HepG2 (cell line): ENCODE measurements at regions not wholly inside any gene's neighbourhood (a gene's known extent, or its start where the extent isn't known, plus 50 kb on each side); places are given as distances from the start of the nearest gene placed in this dataset.
A peak's percentile ranks its signal among the peaks of the same experiment; 100 is the strongest.

Experiments
- ATAC-seq: fragments of 200-7000 bp; cut with Tn5 transposase; 3 replicates; pipeline ENCODE4 v1.9.1; 2020; ENCODE audit warnings: mild to moderate bottlenecking, moderate library complexity
- BruUV-seq: library from RNA; stranded (reverse); fragments of 400-500 nt; replicated peaks from 2 replicates; lab custom pipeline; 2021; lab: Mats Ljungman, UMichigan
- CTCF ChIA-PET: fragments of 300-600 bp; formaldehyde crosslinking; extraction: SDS; loops from one replicate; lab custom pipeline; 2021; ENCODE audit warnings: low total read pairs, inconsistent platforms, low intra/inter-chr PET ratio; lab: Yijun Ruan, JAX
- POLR2A ChIA-PET: fragments of 350-600 bp; sonication (Branson Sonifier 250); formaldehyde crosslinking; loops from one replicate; lab custom pipeline; 2020; ENCODE audit warnings: antibody characterized with exemption, inconsistent platforms; lab: Yijun Ruan, JAX
- DNase-seq: peaks from one replicate; pipeline ENCODE4 v3.0.0-alpha.2; 2015; ENCODE audit warnings: low spot score
- FAIRE-seq: peaks from 3 replicates; lab custom pipeline; 2011; peaks lifted over from hg19 to GRCh38; lab: Jason Lieb, UNC
- H2AFZ ChIP-seq: one replicate; pipeline ENCODE4 v1.6.1; 2011; ENCODE audit warnings: low read length, inconsistent platforms
- H3K27ac ChIP-seq: fragments of 300-600 bp; 3 replicates; pipeline ENCODE4 v1.8.0; 2011; ENCODE audit warnings: mixed run types, mild to moderate bottlenecking, mixed read lengths, low read length, inconsistent platforms; ENCODE audit not compliant: insufficient read depth; ENCODE audit errors: extremely low read length
- H3K27me3 ChIP-seq, 2 experiments: fragments of 200-600 bp in 1 of 2; 2 replicates in 1 of 2; 3 replicates in 1 of 2; pipeline versions ENCODE4 v1.6.0 to v1.8.0; 2011; ENCODE audit warnings: low read length in 2 of 2, mild to moderate bottlenecking in 2 of 2, moderate library complexity in 2 of 2, inconsistent platforms in 1 of 2; ENCODE audit not compliant: insufficient read depth in 2 of 2, control insufficient read depth in 1 of 2
- H3K36me3 ChIP-seq, 2 experiments: fragments of 200-600 bp in 1 of 2; replicated peaks in 1 of 2; 2 replicates in 1 of 2; 3 replicates in 1 of 2; pipeline versions ENCODE4 v1.5.1 to v1.8.0; 2011; ENCODE audit warnings: low read length in 2 of 2, inconsistent platforms in 1 of 2; ENCODE audit not compliant: insufficient read depth in 2 of 2, control insufficient read depth in 1 of 2
- H3K4me1 ChIP-seq: 2 replicates; pipeline ENCODE4 v1.5.1; 2012; ENCODE audit warnings: low read length, inconsistent platforms; ENCODE audit not compliant: insufficient read depth
- H3K4me2 ChIP-seq: 2 replicates; pipeline ENCODE4 v1.6.0; 2011; ENCODE audit warnings: low read depth, low read length, inconsistent platforms
- H3K4me3 ChIP-seq, 3 experiments: fragments of 200-600 bp in 1 of 3; sonication (generic), shearing (Covaris generic) in 1 of 3; replicated peaks in 1 of 3; 2 replicates each; pipeline ENCODE4 v1.5.1; 2011 to 2016; ENCODE audit warnings: low read length in 3 of 3, inconsistent platforms in 2 of 3, low read depth in 2 of 3, mild to moderate bottlenecking in 2 of 3, control low read depth in 1 of 3, mixed read lengths in 1 of 3; ENCODE audit not compliant: insufficient read depth in 1 of 3
- H3K79me2 ChIP-seq: one replicate; pipeline ENCODE4 v1.6.1; 2011; ENCODE audit warnings: low read length, inconsistent platforms; ENCODE audit not compliant: insufficient read depth
- H3K9ac ChIP-seq: 2 replicates; pipeline ENCODE4 v1.6.0; 2011; ENCODE audit warnings: mild to moderate bottlenecking, low read depth, low read length, inconsistent platforms; ENCODE audit not compliant: insufficient read depth
- H3K9me3 ChIP-seq: 2 replicates; pipeline ENCODE4 v1.5.1; 2012; ENCODE audit warnings: mild to moderate bottlenecking, low read length
- H4K20me1 ChIP-seq: 2 replicates; pipeline ENCODE4 v1.6.0; 2011; ENCODE audit warnings: inconsistent platforms, mild to moderate bottlenecking, low read length, moderate library complexity; ENCODE audit not compliant: insufficient read depth
- FOXA1 ChIP-seq, 2 experiments: fragments of 450-650 bp in 1 of 2; sonication (generic) in 1 of 2; formaldehyde crosslinking in 1 of 2; IDR thresholded peaks; 2 replicates each; pipeline versions ENCODE4 v1.4.0 to v1.6.1; 2016 to 2020; ENCODE audit warnings: missing genetic modification reagents in 1 of 2
- KLF12 ChIP-seq: sonication (generic); formaldehyde crosslinking; IDR thresholded peaks from 2 replicates; pipeline ENCODE4 v1.4.0; 2020; ENCODE audit warnings: missing genetic modification reagents, borderline replicate concordance
- TBX2 ChIP-seq: sonication (generic); formaldehyde crosslinking; IDR thresholded peaks from 2 replicates; pipeline ENCODE4 v1.5.0; 2020; ENCODE audit warnings: missing genetic modification reagents, mild to moderate bottlenecking, borderline replicate concordance
- ZNF12 ChIP-seq: sonication (generic); formaldehyde crosslinking; IDR thresholded peaks from 2 replicates; pipeline ENCODE4 v1.5.0; 2020; ENCODE audit warnings: missing genetic modification reagents
- ZNF382 ChIP-seq: sonication (generic); formaldehyde crosslinking; IDR thresholded peaks from 2 replicates; pipeline ENCODE4 v1.5.0; 2020; ENCODE audit warnings: missing genetic modification reagents, mild to moderate bottlenecking, borderline replicate concordance
- ZNF703 ChIP-seq: sonication (generic); formaldehyde crosslinking; IDR thresholded peaks from 2 replicates; pipeline ENCODE4 v1.5.1; 2020; ENCODE audit warnings: missing genetic modification reagents, mild to moderate bottlenecking, moderate library complexity, borderline replicate concordance
- ZNF770 ChIP-seq: sonication (generic); formaldehyde crosslinking; IDR thresholded peaks from 2 replicates; pipeline ENCODE4 v1.5.0; 2020; ENCODE audit warnings: mild to moderate bottlenecking, missing genetic modification reagents
- ZSCAN31 ChIP-seq: sonication (generic); formaldehyde crosslinking; IDR thresholded peaks from 2 replicates; pipeline ENCODE4 v1.5.0; 2020; ENCODE audit warnings: low read depth, mild to moderate bottlenecking, missing genetic modification reagents
- WGBS: methylation state at CpG from one replicate; pipeline ENCODE4 v1.1.6; 2017; ENCODE audit warnings: low lambda C conversion rate; 5-methylcytosine and 5-hydroxymethylcytosine counted together
- in situ Hi-C: cut with HindIII; loops from 2 replicates; pipeline ENCODE4 v1.10.0; 2017; ENCODE audit warnings: low pct_unique_long_range_greater_than_20kb; ENCODE audit not compliant: extremely low pct_ligation_motif_present
- intact Hi-C: fragments of 100-400 bp; cut with micrococcal nuclease; formaldehyde crosslinking; loops from one replicate; pipeline ENCODE4 v1.10.0; 2022; ENCODE audit not compliant: unreplicated experiment

GRCh38 chr6:34642427-34642826 lies 54.1 kb downstream of the ILRUN start:
- no peaks in the 10 kb centered on the region; the same call in 1 of the 2 replicates for H4K20me1 ChIP-seq
- POLR2A ChIA-PET: interaction anchor here (0.6 to 3.2 kb wide), 2 partner anchors 15 to 82 kb away, joined by 3 to 7 read pairs; no protein-coding TSS in a partner anchor
- no peak for FAIRE-seq

More at GRCh38 chr6:34642427-34642826, 54.1 kb downstream of the ILRUN start:
- no peak for ATAC-seq
- in situ Hi-C loops: no loop called here
- no peak overlapping the region for H3K4me3 ChIP-seq
- intact Hi-C loops: no loop called here
- WGBS: 94% methylated on average over 3 of the region's 3 CpGs
- no peak overlapping the region for H3K27ac ChIP-seq
- H3K36me3 ChIP-seq: peaks cover 13 to 61% of the 10 kb centered on the region in 2 experiments
- H3K4me2 ChIP-seq: no peak overlapping the region
- no peak overlapping the region for H3K9ac ChIP-seq
- peaks cover 15% of the 10 kb centered on the region for H3K79me2 ChIP-seq
- BruUV-seq: no TSS peak
- TF ChIP-seq ZNF703 (CRISPR knock-in tag) (no peak), FOXA1 (IDR thresholded peaks at IDR 0.05) (no peak), FOXA1 (CRISPR knock-in tag; IDR thresholded peaks at IDR 0.05) (no peak), ZNF12 (CRISPR knock-in tag) (no peak), ZSCAN31 (CRISPR knock-in tag) (no peak), KLF12 (CRISPR knock-in tag) (no peak), TBX2 (CRISPR knock-in tag) (no peak), ZNF382 (CRISPR knock-in tag) (no peak), ZNF770 (CRISPR knock-in tag) (peak; percentile 56; the same call in 1 of the 2 replicates)
- TF ChIP-seq, all 625 proteins: peak for 1
- H3K9me3 ChIP-seq: no peaks in the 10 kb centered on the region
- no peaks in the 10 kb centered on the region for H3K27me3 ChIP-seq
- H3K4me1 ChIP-seq: peaks cover 15% of the 10 kb centered on the region
- CTCF ChIA-PET: no interaction called here
- DNase-seq: no peak
- no peak overlapping the region for H2AFZ ChIP-seq
